CD4-positive, alpha-beta T cell treated with Interleukin-2 at 100 ng/mL for 4 hours (primary cell): ENCODE measurements at regions not wholly inside any gene's neighbourhood (a gene's known extent, or its start where the extent isn't known, plus 50 kb on each side); places are given as distances from the start of the nearest gene placed in this dataset.

Experiments
- DNase-seq: peaks from one replicate; pipeline ENCODE4 v3.0.0-alpha.2; 2020; ENCODE audit warnings: low spot score

DNA sequence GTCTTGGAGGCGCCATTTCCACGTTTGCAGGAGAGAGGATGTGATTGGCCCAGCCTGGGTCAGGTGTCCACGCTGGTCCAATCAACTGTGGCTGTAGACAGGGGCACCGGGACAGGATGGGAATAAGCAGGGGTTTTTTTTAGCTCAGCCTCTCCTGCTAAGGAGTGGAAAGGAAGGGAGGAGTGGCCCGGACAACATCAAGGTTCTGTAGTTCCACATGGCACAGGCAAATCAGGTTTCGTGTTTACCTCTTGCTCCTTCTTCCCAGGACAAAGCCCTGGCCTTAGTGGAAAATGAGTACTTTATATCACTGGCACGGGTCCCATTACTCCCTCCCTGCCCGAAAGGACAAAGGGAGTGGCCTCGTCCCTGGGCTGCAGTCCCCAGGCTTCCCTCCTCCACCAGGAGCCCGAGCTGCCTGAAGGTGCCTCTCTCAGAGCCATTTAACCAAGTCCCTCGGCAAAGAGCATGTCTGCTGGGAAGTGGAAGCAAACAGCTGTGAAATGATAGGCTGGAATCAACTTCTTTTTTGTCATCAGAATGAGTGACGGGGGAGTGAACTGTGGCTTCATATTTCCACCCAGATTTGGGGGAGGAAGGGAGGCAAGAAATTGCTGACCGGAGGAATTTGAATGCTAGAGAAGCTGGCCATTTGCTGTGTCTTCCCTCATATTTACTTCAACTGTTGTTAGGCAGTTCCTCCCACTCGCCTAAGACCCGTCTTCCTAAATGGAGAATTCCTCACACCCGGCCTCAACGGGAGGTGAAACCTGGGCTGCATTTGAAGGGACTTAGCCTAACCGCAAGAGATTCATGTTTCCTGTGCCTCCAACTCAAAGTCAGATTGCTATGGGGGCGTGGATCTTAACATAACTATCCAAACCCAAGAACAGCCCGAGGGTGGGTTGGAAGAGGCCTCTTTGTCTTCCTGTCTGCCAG, 84.9 kb upstream of the SLC44A3 start:
- no peak for DNase-seq

DNA sequence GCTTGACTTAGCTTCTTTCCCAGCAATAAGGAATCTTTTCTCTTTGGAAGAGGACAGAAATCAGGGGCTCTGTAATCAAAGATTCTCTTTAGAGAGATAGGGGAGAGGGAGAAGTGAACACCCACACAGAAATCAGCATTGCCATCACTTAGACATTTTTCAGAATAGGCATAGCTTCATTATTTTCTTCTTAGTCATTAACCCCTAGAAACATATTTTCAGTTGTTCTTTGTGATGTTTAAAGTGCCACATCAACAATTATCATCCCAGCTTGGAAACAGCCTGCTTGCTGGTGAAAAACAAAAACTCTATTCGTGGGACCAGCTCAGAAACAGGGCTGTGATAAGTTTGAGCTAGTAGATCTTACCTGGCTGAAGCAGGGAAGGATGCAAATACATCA, 88.3 kb upstream of the SLC44A3 start:
- DNase-seq, result no peak

DNA sequence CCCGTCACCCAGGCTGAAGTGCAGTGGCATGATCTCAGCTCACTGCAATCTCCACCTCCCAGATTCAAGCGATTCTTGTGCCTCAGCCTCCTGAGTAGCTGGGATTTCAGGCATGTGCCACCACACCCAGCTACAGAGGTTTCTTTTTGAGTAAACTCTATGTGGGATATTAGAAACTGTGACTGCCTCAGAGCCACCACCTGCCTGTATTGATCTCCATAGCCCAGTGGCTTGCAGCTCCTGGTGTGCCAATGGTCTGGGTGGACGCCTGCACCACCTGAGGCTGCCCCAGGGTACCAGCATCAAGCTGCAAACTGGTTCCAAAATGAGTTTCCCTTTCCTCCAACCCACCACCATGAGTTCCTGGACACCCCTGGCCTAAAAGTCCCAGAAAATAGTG, 89.7 kb upstream of the SLC44A3 start:
- no peak for DNase-seq

DNA sequence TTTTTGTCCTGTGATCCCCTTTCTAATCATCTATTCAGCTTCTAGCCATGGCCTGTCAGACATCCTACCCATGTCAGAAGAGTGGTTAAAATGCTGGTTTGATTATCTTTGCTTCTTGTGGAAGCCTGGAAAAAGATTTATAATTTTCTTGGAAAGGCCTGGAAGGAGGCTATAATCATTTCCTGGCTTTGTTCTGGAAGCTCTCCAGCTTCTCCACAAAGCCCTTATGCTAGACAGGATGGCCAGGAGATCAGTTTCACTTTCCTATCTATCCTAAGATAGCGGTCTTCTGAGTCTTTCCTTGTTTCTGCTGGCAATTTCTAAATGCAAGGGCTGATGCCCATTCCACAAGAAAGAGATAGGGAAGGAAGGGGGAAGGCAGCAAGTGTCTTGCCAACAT, 90.9 kb upstream of the SLC44A3 start:
- DNase-seq, result no peak

DNA sequence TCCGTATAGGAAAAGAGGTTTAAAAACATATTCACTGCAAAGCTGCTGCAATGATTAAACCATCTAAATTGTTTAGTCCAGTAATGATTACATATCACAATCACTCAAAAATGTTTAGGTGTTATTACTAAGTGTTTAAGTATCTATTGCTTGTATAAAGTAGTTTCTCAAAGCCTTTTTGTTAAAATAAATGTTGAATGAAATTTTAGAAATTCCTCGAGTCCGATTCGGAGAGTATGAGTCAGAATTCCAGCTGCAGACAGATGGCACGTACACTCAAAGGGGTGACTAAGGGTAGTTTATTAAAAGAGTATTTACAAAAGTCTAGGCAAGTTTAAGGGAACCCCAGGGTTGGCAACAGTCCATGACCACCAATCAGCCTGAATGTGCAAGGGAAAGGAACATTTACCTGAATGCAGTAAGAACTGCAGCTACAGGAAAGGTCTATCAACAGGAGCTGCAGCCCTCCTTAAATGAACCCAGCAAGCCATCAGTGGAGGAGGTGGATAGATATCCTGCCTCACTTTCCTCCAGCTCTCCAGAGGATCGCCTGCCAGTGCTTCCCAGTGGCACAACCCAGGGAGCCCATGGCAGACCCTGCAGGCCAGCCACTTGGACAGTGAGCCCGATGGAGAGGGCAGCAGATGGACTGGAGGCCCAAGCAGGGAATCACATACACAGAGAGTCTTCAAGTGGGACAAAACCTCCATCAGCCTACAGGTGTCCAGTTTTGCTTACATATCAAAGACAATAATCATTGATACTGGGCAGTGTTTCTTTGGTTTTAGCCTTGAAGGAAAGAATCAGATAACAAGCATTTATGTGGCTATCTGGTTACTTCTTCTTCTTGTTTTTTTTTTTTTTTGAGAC, 92.1 kb upstream of the SLC44A3 start:
- no peak for DNase-seq

DNA sequence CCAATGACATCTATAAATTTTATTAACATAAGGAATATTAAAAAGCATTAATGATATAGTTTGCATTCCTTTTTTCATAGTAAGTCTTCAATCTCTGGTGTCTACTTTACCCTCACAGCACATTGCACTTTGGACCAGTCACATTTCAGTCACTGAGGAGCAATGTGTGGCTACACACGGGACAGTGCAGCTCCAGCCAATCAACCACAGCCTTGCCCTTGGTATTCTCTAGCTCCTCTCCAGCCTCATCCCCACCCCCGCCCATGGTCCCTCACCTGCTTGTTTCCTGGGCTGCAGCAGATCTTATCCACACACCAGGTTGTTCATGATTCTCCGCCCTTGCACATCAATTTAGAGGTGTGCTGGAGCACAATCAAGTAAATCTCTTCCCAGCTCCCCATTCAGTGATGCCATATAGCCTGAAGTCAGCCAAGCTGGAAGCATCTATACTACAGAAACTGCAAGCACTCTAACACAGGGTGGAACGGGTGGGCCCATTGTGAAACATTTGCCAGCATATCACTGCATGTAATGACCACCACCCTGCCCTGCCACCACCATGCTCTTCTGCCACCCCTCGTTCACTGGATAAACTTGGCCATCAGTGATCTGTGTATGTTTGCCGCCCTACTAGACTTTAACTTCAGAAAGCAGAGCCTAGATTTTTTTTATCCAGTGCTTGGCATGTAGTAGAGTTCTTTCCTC, 93.0 kb upstream of the SLC44A3 start:
- DNase-seq, result no peak

DNA sequence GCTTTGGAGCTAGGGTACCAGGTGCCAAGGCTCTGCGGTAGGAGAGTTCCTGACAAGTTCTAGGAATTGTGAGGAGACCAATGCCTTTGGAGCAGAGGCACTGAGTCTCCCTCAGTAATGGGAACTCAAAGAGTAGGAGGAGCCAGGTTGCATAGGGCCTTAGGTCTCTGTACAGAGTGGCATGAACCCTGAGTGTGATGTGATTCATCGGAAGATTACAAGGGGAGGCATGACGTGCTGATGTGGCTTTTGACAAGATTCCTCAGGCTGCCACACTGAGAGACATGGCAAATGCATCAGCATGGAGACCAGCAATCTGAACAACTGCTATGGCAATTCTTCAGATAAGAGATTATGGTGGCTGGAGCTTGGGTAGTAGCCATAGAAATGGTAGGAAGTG, 94.6 kb upstream of the SLC44A3 start:
- DNase-seq, result no peak

DNA sequence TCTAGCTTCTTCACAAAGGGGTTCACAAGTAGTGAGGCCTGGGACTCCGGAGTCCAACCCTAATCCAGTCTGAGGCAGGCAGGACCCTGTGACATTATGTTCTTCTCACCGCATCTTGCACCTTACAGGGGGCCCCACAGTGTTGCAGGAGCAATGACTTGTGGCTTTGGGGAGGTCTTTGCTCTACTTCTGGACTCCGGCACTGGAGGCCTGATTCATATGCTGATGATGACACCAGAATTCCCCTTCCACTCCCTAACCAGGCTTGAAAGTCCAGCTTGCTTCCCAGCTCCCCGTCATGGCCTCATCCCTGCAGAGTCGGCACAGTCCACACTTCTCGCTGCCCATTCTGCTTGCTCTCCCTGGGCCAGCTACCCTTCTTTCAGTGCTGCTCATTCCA, 96.3 kb upstream of the SLC44A3 start:
- DNase-seq, result no peak

DNA sequence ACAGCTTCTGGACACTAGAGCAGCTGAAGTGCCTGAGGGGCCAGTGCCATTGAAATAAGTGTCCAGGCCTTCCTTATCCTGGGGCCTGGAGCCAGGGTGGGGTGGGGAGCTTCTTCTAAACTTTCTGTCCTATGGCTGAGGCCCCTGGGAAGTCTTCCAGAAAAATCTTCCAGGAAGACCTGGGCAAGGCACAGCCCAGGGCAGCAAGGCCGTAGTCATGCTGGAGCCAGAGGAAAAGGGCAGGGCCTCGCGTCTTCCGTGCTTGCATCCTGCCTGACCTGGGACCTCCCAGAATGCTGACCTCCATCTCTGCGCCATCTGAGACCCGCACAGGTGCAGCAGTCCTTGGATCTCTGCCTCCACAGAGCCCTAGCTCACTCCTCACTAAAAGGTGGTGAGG, 96.7 kb upstream of the SLC44A3 start:
- no peak for DNase-seq

DNA sequence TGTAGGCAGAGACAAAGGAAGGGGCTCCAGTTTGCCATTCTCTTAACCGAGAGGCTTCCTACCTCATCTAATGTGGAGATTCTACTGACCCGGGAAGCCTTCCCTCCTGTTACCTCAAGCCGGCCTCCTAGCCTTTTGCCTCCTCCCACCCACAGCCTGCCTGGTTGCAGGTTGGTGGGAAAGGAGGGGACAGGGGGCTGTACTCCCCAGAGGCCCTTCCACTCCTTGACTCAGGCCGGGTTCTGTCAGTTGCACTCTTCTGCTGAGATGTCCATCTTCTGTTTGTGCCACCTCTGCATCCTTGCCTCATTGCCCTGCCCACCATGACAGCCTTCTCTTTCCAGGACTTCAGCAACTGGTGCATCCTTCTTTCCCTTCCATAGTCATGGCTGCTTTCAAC, 98.0 kb upstream of the SLC44A3 start:
- no peak for DNase-seq

DNA sequence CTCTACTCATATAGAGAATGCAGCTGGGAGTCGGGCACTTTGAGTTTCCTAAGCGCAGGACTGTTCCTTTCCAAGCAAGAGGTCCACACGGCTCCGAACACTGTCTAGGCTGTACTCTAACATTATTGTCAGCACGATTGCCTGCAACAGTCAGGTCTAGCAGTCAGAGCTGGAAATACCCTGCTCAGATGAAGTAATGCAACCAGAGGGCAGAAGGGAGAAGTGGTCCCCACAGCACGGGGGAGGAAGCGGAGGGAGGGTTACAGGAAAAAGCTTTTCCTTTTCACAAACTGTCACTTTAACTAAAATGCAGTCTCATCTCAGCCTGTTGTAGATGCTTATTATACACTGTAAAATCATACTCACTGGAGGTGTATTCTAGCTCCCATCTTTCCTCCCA, 98.9 kb upstream of the SLC44A3 start:
- DNase-seq, result peak; percentile 4

DNA sequence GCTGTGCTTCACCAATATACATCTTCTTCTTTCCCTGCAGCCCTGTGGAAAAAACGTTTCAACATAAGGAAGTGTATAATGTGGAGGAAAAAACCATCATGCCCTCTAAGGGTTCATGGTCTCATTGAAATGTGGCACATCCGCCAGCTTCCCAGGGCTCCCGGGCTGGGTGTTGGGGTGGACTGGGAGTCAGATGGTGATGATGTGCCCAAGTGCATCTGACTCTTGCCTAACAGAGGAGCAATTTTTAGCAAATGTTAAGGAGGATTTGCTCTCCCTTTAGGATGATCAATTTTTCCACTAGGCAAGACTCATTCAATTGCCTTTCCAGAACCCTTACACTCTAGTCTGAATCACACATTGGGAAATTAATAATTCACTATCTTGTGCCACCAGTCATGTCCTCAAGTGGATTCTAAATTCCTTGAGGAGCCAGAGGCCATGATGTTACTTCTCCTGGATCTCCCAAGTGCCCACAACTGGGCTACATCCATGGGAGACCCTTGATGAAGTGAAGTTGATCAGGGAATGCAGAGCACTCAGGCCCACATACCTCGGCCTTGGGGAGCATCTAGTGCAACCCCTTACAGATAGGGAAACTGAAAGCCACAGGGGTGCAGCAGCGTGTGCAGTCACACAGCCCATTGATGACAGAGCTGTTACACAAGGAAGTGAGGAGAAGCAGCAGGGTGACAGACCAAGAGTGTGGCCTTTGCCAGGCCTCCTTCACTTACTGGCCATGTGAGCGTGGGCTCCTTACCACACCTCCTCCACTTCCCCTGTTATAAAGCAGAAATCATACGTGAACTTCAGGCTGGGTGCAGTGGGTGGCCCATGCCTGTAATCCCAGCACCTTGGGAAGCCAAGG, 100.0 kb upstream of the SLC44A3 start:
- DNase-seq, result peak; percentile 8

DNA sequence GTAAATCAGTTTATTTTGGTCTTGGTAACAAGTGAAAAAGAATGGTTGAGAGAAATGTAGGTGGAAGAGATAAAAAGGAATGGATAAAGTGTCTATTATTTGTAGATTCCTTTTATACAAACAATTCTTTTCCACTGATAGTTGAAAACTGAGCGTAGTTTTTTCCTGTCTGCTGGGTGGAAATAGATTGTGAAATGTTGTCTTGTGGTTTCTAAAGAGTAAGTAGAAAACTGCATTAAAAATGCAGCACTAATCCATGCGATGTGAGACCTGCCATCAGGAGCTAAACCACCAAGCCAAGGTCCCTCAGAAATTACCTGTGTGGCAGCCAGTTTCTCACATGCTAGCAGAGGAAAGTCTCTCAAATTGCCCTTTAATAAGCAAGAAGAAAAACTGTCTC, 103.2 kb upstream of the SLC44A3 start:
- no peak for DNase-seq

DNA sequence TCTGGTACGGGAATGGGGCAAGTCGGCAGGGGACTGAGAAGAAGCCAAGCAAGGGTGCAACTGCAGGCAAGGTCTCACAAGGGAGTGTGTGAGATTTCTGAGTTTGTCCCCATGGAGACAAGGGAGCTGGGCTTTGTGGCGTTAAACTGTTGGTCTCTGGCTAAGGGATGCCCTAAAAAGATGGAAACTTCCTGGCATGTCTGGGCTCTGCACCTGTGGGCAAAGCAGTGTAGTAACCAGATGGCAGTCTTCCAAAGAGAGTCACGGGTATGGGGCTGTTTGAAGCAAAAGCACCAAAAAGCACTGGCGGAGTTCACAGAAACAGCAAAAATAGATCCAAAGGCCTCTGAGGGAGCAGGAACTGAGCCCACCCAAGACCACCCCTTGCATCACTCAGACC, 104.8 kb upstream of the SLC44A3 start:
- DNase-seq, result no peak

DNA sequence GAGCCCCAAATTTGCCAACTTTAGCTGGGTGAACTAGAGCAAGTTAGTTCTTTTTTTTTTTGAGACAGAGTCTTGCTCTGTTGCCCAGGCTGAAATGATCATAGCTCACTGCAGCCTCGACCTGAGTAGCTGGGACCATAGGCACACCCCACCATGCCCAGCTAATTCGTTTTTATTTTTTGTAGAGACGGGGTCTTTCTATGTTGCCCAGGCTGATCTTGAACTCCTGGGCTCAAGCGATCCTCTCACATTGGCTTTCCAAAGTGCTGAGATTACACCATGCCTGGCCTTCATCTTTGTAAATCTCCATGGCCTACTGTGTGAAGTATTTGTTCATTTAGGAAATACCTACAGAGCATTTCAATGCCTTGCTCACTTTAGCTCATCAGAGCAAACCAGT, 105.6 kb upstream of the SLC44A3 start:
- DNase-seq, result no peak

DNA sequence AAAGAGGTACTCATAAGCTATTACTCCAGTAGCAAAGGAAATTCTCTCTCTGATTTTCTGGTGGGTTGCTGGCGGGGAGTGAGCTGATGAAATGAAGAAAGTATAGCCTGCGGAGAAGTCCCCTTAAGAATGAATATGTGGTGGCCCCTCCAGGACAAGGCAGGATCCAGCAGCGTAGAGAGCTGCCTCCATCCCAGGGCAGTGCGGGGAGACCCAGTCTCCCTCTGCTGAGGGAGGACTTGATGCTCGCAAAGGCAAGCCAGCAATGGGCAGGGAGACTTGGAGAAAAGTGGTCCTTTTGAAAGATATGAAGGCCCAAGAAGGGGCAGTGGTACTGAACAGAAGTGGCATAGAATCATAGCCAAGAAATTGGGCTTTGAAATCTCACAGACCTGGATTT, 106.0 kb upstream of the SLC44A3 start:
- no peak for DNase-seq

DNA sequence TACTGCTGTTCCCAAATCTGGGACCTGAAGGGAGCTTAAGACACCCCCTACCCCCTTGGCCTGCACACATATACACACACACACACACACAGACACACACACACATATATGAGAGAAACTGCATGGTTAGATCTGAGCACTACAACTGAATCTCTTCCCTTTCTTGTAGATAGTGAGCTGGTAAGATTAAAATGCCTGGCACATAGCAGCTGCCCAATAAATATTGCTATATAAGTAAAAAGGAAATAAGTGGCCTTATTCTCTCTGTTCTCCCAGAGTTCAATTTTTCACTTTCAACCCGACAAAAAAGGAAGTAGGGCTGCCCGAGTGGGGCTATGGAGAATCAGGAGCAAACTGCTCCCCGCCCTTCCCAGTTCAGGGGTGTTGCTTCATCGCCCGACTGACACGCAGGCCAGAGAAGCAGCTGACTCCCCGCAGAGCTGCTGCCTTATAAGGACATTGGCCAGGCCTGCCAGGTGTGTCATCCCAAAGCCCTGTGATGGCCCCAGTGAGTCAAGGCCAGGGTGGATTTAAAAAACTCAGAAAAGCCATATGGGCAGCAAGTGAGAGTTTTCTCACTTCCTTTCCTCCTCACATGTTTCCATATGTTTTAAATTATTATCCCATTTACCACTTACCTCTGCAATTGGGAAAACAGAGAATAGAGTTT, 106.5 kb upstream of the SLC44A3 start:
- peak; percentile 22 for DNase-seq

DNA sequence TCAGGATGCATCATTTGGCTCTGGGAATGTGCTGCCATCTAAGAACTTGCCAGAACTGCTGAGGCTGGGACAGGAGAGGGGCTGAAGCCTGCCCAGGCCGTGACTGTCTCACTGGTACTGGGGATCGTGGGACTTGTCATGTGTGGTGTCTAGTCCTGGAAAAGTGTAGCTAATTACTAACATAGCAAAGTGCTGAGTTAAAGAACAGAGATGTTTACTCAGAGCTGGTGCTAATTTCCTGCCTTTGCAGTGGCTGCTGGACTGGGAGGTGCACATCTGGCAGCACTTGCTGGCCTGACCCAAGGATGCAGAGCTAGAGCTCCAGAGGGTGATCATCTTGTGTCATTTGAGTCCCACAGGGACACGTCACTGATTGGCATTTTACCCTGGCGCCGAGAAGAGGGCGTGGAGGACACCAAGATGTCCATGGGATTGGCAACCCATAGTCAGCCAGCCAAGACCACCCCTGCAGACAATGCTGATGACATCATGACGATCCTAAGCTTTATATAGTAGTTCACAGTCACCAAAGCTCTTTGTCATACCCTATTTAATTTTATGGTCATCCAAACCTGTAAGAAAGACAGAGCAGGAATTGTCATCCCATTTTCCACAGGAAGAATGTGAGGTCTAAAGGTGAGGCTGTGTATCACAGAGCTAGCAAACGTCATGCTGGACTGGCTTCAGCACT, 110.1 kb upstream of the SLC44A3 start:
- DNase-seq, result no peak

DNA sequence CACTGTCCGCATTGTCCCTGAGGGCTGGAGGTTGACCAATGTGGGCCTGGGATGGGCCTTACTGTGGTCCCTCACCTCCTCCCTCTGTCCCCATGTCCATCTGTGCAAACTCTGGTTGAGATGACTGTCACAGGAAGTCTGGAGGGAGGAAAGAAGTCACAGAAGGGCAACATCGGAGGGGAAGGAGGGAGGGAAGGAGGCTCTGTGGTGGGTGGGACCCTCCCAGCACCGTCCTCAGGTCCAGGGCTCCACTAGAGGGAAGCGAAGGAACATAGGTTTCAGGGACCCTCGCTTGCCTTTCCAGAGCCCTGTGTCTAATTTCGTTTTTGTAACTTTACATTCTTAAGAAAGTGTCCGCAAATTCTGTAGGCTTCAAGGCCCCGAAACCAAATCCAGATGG, 111.3 kb upstream of the SLC44A3 start:
- DNase-seq, result no peak

DNA sequence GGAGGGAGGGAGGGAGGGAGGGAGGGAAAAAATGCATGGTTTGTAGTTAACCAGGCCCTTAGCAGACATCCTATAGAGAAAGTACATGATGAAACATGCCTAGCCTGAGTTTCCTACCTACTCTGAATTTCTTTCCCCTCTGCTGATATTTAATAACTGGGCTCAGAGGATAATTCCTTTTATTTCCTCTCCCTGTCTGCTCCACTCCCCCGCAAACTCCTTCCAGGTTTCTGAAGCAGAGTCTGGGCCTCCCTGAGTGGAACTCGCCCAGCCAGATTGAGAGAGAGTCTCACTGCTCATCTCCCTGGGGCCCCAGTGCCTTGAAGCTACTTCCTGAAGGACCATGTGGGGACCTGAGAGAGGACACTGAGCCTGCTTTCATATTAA, 111.9 kb upstream of the SLC44A3 start:
- DNase-seq, result no peak
